Heart left ventricle (tissue), 13 donors: ENCODE measurements at regions not wholly inside any gene's neighbourhood (a gene's known extent, or its start where the extent isn't known, plus 50 kb on each side); places are given as distances from the start of the nearest gene placed in this dataset.

Experiments used
- CTCF ChIP-seq, 12 donors: fragments of 200-600 bp; sonication (generic) in 4 of 12; IDR thresholded peaks; one replicate each; pipeline versions ENCODE4 v1.5.0 to v1.8.0; 2018 to 2022; ENCODE audit warnings: antibody characterized with exemption in 12 of 12, mild to moderate bottlenecking in 5 of 12
- POLR2A ChIP-seq, 2 donors: fragments of 450-650 bp; IDR thresholded peaks; one replicate each; pipeline ENCODE4 v1.6.1; 2017; ENCODE audit warnings: antibody characterized with exemption in 2 of 2, mild to moderate bottlenecking in 2 of 2, moderate library complexity in 2 of 2
- donor health status: ischemic (EF 13 %, LVEDD 7.1; RV severe dilation, severe dysfunction).
- donor health status: DM: no; HTN: yes; CAD: no.
- donor health status: DM: no; HTN: no; CAD: no.
- donor health status: ischemic (EF 25% LVEDD 6.9; RV normal size, moderate dysfunction).
- donor health status: ischemic (EF 25% LVEDD 5.7; RV mildly dilated, moderate dysfunction).
- donor health status: ischemic (EF 35%, LVEDD 5.7; RV mildly dilated, moderate dysfunction).
- donor health status: nonischemic (EF 11% LVEDD 7.7; RV severe dilation, severe dysfunction).
- donor health status: DM: yes; HTN: yes; CAD: no.
- donor health status: PGD.
- donor health status: ischemic (EF 29% LVEDD 5.4; RV normal size, mild dysfunction).
- donor health status: nonischemic (EF 23%, LVEDD 6.1; RV moderate dilation, normal function).

DNA sequence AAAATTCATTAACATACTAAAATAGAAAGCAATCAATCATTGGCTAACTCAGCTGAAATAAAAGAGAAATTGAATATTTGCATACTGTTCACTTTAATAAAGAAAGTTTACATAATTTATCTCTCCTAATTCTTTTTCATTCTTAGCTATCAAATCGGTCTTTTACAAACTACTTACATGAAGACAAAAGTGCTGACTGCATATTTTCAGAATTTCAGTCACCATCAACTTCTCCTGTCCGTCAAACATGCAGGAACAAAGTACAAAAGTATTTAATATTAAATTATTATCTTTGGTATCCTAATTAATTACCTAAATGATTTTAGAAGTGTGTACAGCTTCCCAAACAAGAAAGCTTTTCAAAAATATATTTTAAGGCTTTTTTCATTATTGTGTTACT lies 248.4 kb downstream of the CYLC2 start:
- TF ChIP-seq CTCF (IDR thresholded peaks at IDR 0.05) (no peak), POLR2A (IDR thresholded peaks at IDR 0.05) (no peak)
